Lower leg skin (tissue), 4 donors: ENCODE measurements at regions not wholly inside any gene's neighbourhood (a gene's known extent, or its start where the extent isn't known, plus 50 kb on each side); places are given as distances from the start of the nearest gene placed in this dataset.
A peak's percentile ranks its signal among the peaks of the same experiment; 100 is the strongest.
"Not testable (repeated sequence)": the region's sequence is repeated elsewhere in the genome, so short reads cannot be mapped to it uniquely, and the experiment has no call there.

Source experiments
- DNase-seq, 2 donors: peaks; one replicate each; pipeline ENCODE4 v3.0.0-alpha.2; 2019; ENCODE audit warnings: low spot score in 2 of 2
- H3K4me3 ChIP-seq: fragments of 200-600 bp; sonication (generic); 2 replicates; pipeline ENCODE4 v1.5.1; 2017; ENCODE audit warnings: mild to moderate bottlenecking, low read depth; ENCODE audit not compliant: poor library complexity, severe bottlenecking
- CTCF ChIP-seq, 3 donors: fragments of 450-650 bp; IDR thresholded peaks; one replicate each; pipeline ENCODE4 v1.5.1; 2016; ENCODE audit warnings: antibody characterized with exemption in 3 of 3, mild to moderate bottlenecking in 3 of 3, moderate library complexity in 2 of 3
- POLR2A ChIP-seq, 2 donors: fragments of 450-650 bp; IDR thresholded peaks; one replicate each; pipeline ENCODE4 v1.6.1; 2016 to 2017; ENCODE audit warnings: antibody characterized with exemption in 2 of 2, mild to moderate bottlenecking in 1 of 2, moderate library complexity in 1 of 2
- WGBS, 2 donors: methylation state at CpG; one replicate each; pipeline ENCODE4 v1.1.5; 2018; 5-methylcytosine and 5-hydroxymethylcytosine counted together
- intact Hi-C: fragments of 100-400 bp; cut with DNase I; formaldehyde crosslinking; loops from one replicate; pipeline ENCODE4 v1.15.0; 2023; ENCODE audit warnings: low total_unique reads

GRCh38 chr20:25859649-25860530 is 163.2 kb upstream of the ZNF337 start:
- WGBS, 2 donors = 9 to 34% methylated on average over 40 to 50 of the region's 51 CpGs
- no peak for TF ChIP-seq CTCF (IDR thresholded peaks at IDR 0.05)
- no peak for TF ChIP-seq POLR2A (IDR thresholded peaks at IDR 0.05)
- intact Hi-C loops = no loop called here
- no peak overlapping the region for H3K4me3 ChIP-seq
- DNase-seq = peak; percentile 43 to 91

GRCh38 chr20:25858495-25859425 is 162.1 kb upstream of the ZNF337 start:
- TF ChIP-seq CTCF (IDR thresholded peaks at IDR 0.05) = no peak
- 42 to 65% methylated on average over 29 to 30 of the region's 37 CpGs for WGBS, 2 donors
- intact Hi-C loops = no loop called here
- DNase-seq = peak in 1 of 2 donors; percentile 85
- H3K4me3 ChIP-seq = no peak overlapping the region

GRCh38 chr20:25857091-25857788 is 160.6 kb upstream of the ZNF337 start:
- H3K4me3 ChIP-seq, intact Hi-C loops: not testable (repeated sequence)
- 86 to 92% methylated on average over 28 of the region's 28 CpGs for WGBS, 2 donors
- peak in 1 of 2 donors; percentile 77 for DNase-seq

- TF ChIP-seq POLR2A (IDR thresholded peaks at IDR 0.05) (no peak), CTCF (IDR thresholded peaks at IDR 0.05) (no peak)
- H3K4me3 ChIP-seq = no peak overlapping the region
- DNase-seq = peak in 1 of 2 donors; percentile 75
- WGBS, 2 donors = 92 to 93% methylated on average over 21 of the region's 21 CpGs
- intact Hi-C loops = no loop called here
Measured at GRCh38 chr20:25856256-25856884, 159.7 kb upstream of the ZNF337 start.

GRCh38 chr20:25855451-25856156 is 159.0 kb upstream of the ZNF337 start:
- H3K4me3 ChIP-seq, intact Hi-C loops: not testable (repeated sequence)
- WGBS, 2 donors = 93 to 94% methylated on average over 21 to 23 of the region's 23 CpGs
- peak in 1 of 2 donors; percentile 77 for DNase-seq

GRCh38 chr20:25854666-25855065 is 158.0 kb upstream of the ZNF337 start:
- intact Hi-C loops, H3K4me3 ChIP-seq: not testable (repeated sequence)
- DNase-seq = peak in 1 of 2 donors; percentile 66
- WGBS, 2 donors = 88 to 92% methylated on average over 11 of the region's 11 CpGs

GRCh38 chr20:25853718-25854388 is 157.2 kb upstream of the ZNF337 start:
- WGBS, 2 donors = 4 to 6% methylated on average over 43 to 53 of the region's 55 CpGs

GRCh38 chr20:25852968-25853717 is 156.5 kb upstream of the ZNF337 start:
- intact Hi-C loops = not testable (repeated sequence)
- H3K4me3 ChIP-seq = peak overlapping the region; percentile 22
- WGBS, 2 donors = 28 to 38% methylated on average over 30 of the region's 31 CpGs
- DNase-seq = peak in 1 of 2 donors; percentile 83

More at GRCh38 chr20:25853718-25854388, 157.2 kb upstream of the ZNF337 start:
- peak overlapping the region; percentile 22 for H3K4me3 ChIP-seq
- intact Hi-C loops = not testable (repeated sequence)
- peak; percentile 74 to 97 for DNase-seq

GRCh38 chr20:25850133-25850532 is 153.5 kb upstream of the ZNF337 start:
- H3K4me3 ChIP-seq, intact Hi-C loops: not testable (repeated sequence)
- peak in 1 of 2 donors; percentile 50 for DNase-seq
- WGBS, 2 donors = 77 to 84% methylated on average over 4 of the region's 4 CpGs
